Fibroblast of pulmonary artery (primary cell): ENCODE measurements at regions not wholly inside any gene's neighbourhood (a gene's known extent, or its start where the extent isn't known, plus 50 kb on each side); places are given as distances from the start of the nearest gene placed in this dataset.
"Not testable (repeated sequence)": the region's sequence is repeated elsewhere in the genome, so short reads cannot be mapped to it uniquely, and the experiment has no call there.

Source experiments
- DNase-seq: peaks from one replicate; pipeline ENCODE4 v3.0.0-alpha.2; 2010; ENCODE audit warnings: low read depth
- H3K4me3 ChIP-seq: replicated peaks from 2 replicates; pipeline ENCODE4 v1.5.1; 2011; ENCODE audit warnings: low read depth, mild to moderate bottlenecking, control low read depth, low read length, moderate library complexity
- CTCF ChIP-seq: IDR thresholded peaks from 2 replicates; pipeline ENCODE4 v1.5.1; 2011; ENCODE audit warnings: mild to moderate bottlenecking, control low read depth, low read length, inconsistent platforms; ENCODE audit errors: missing control alignments

GRCh38 chrX:84865113-84865512, 138.6 kb upstream of the APOOL start:
- no peak for TF ChIP-seq CTCF
- peak; percentile 0 for DNase-seq

GRCh38 chrX:84870281-84870680, 133.4 kb upstream of the APOOL start:
- not testable (repeated sequence) for H3K4me3 ChIP-seq, DNase-seq

More at GRCh38 chrX:84865113-84865512, 138.6 kb upstream of the APOOL start:
- no peak overlapping the region for H3K4me3 ChIP-seq

DNA sequence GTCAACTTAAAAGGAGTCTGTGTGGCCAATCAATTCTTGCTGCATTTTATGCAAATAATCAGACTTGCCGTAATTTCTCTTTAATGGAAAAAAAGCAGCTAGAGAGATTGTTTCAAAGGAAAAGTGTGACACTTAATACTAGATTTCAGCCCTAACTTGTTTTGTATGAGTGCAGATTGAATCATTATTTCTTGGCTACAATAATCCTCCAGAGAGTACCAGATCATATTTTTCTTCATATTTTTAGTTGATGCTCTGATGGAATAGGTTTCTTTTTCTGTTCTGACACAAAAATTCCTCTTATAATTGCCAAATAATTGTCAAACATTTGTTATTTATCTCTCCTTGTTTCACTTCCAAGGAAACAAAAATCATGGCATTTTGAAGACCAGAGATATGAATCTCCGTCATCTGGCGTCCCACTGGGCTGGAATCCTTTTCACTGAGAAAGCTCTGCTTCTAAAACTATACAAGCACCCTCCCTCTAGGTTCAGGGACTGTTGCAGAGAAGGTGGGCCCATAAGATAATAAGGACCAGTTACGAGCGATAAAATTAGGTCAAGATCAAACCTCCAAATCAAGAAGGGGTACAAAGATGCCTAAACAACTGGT, 131.4 kb upstream of the APOOL start:
- DNase-seq = not testable (repeated sequence)

GRCh38 chrX:84873176-84873575, 130.5 kb upstream of the APOOL start:
- H3K4me3 ChIP-seq = no peak overlapping the region
- DNase-seq = no peak
- no peak for TF ChIP-seq CTCF

More for the DNA sequence above, 131.4 kb upstream of the APOOL start:
- not testable (repeated sequence) for H3K4me3 ChIP-seq

DNA sequence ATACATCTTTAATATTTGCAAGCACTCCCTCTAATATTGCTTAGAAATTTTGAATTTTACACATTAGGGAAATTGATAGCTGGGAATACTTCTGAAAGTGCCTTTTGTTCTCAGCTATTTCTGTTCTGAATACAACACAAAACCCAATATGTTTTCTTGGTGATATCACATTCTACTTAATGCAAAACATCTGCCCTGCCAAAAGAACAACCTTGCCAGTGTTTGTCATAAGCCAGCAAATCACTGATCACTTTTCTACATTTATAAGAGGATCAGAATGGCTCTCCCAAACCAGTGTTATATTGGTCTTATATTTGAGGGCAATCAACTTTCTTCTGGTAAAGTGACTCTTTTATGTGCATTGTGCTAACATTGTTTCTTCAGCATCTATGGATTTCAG, 126.8 kb upstream of the APOOL start:
- H3K4me3 ChIP-seq = no peak overlapping the region
- no peak for DNase-seq
- no peak for TF ChIP-seq CTCF

DNA sequence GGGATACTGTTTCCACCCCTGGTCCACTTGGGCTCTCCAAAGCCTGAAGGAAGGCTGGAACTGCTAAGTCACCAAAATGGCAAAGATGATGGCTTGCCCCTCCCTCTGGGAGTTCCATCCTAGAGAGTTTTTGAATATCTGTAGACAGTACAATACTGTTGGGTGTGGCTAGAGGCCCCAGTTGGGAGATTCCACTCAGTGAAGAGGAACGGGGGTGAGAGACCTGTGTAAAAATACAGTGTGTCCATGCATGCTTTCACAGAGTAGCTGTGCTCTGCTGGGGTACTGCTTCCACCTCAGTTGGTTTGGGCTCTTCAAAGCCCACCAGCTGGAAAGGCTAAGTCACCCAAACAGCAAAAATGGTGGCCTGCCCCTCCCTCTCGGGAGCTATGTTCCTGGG, 109.8 kb upstream of the APOOL start:
- DNase-seq = no peak
- H3K4me3 ChIP-seq = no peak overlapping the region
- TF ChIP-seq CTCF = no peak

GRCh38 chrX:84907324-84907968, 96.2 kb upstream of the APOOL start:
- peak; percentile 10 for DNase-seq
- no peak overlapping the region for H3K4me3 ChIP-seq
- peak; percentile 7 for TF ChIP-seq CTCF

- no peak overlapping the region for H3K4me3 ChIP-seq
- TF ChIP-seq CTCF = no peak
- no peak for DNase-seq
These were observed 94.5 kb upstream of the APOOL start for GRCh38 chrX:84909151-84909550.
